Activated T-cell treated with anti-CD3 and anti-CD28 coated beads, Interleukin-2, amount 50 U/mL, for 24 hours (primary cell): ENCODE measurements at regions not wholly inside any gene's neighbourhood (a gene's known extent, or its start where the extent isn't known, plus 50 kb on each side); places are given as distances from the start of the nearest gene placed in this dataset.
"Not testable (repeated sequence)": the region's sequence is repeated elsewhere in the genome, so short reads cannot be mapped to it uniquely, and the experiment has no call there.

Experiments
- DNase-seq: peaks from one replicate; pipeline ENCODE4 v3.0.0-alpha.2; 2020
- H3K27ac Mint-ChIP-seq: 2 replicates; pipeline ENCODE4 v1.8.0; 2020; ENCODE audit warnings: mild to moderate bottlenecking, mixed read lengths
- H3K27me3 Mint-ChIP-seq: 2 replicates; pipeline ENCODE4 v1.8.0; 2020; ENCODE audit warnings: mixed read lengths
- H3K36me3 Mint-ChIP-seq: 2 replicates; pipeline ENCODE4 v1.8.0; 2020; ENCODE audit warnings: low read depth, mixed read lengths
- H3K4me1 Mint-ChIP-seq: 2 replicates; pipeline ENCODE4 v1.8.0; 2020; ENCODE audit warnings: low read depth, mixed read lengths
- H3K4me3 Mint-ChIP-seq: 2 replicates; pipeline ENCODE4 v1.8.0; 2020; ENCODE audit warnings: mild to moderate bottlenecking, moderate library complexity, mixed read lengths
- H3K9me3 Mint-ChIP-seq: 2 replicates; pipeline ENCODE4 v1.8.0; 2020; ENCODE audit warnings: mixed read lengths

DNA sequence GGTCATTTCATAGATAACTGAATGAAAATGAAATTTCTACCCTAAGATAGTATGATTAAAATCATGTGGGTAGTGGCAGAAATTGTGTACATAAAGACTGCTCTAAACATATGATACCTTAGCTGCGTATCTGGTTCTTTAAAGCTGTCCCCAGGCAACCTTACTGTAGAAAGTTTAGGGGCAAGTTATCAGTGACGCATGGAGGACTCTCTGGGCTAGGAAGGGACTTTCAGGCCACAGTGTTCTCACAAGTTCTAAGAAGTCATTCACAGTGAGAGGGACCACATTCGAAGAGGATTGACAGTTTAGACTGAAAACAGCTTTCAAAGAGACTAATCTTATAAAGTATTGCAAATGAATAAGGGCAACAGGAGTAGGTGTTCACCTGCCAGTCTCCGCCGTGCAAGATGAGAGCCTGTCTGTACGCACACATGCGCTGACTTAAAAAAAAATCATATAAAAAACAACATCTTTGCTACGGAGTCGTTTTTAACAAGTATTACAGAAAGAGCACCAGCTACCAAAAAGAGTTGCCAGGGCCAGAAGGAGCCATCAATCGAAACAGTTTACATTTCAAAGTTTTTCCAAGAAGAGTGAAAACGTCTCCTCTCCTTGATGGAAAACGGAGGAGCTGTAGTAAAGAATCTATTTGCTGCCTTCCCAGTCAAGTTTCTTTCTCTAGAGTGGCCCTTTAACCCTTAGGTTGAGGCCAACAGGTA, 146.3 kb downstream of the CETN3 start:
- H3K27ac Mint-ChIP-seq: no peak overlapping the region
- no peak overlapping the region for H3K4me3 Mint-ChIP-seq
- DNase-seq: no peak
- peaks cover 2% of the 10 kb centered on the region for H3K4me1 Mint-ChIP-seq
- no peaks in the 10 kb centered on the region for H3K9me3 Mint-ChIP-seq
- H3K27me3 Mint-ChIP-seq: peaks cover 8% of the 10 kb centered on the region
- no peaks in the 10 kb centered on the region for H3K36me3 Mint-ChIP-seq

DNA sequence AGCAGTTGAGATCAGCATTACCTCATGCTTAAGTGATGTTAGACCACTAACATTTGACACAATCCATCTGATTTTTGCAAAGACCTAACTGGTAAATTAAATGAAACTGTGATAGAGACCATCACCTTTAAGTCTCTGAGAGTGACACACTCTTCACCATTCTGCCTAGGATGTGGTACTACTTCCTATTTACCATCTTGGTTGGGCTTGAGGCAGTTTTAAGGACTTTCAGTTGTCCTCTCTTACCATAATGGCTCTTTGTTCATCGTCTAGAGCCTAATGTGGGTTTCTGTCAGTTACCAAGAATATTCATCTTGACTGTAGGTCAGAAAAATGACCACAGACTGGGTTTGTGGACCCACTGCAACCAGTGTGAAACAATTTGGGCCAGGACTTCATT, 158.1 kb downstream of the CETN3 start:
- Mint-ChIP-seq H3K27me3 (no peaks in the 10 kb centered on the region), H3K27ac (no peak overlapping the region)

DNA sequence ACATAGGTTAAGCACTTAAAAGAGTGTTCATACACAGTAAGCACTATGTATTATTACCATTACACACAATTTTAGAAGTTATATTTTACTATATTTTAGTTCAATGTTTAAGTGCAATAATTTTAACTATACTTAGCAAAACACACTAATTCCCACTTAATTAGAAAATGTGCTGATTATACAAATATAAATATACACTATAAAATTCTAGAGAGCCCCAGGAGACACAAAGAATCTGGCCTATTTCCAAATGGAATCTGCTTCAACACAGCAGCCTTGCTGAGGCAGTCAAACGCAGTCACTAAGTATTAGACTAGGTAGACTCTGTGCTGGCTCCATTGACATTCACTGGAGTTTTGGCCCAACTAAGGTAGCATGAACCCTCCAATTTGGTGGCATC, 160.9 kb downstream of the CETN3 start:
- Mint-ChIP-seq H3K36me3 (no peaks in the 10 kb centered on the region), H3K27ac (no peak overlapping the region)

More for the DNA sequence above, 158.1 kb downstream of the CETN3 start:
- Mint-ChIP-seq H3K36me3 (no peaks in the 10 kb centered on the region), H3K9me3 (no peaks in the 10 kb centered on the region), H3K4me3 (no peak overlapping the region), H3K4me1 (no peaks in the 10 kb centered on the region)
- DNase-seq: no peak

DNA sequence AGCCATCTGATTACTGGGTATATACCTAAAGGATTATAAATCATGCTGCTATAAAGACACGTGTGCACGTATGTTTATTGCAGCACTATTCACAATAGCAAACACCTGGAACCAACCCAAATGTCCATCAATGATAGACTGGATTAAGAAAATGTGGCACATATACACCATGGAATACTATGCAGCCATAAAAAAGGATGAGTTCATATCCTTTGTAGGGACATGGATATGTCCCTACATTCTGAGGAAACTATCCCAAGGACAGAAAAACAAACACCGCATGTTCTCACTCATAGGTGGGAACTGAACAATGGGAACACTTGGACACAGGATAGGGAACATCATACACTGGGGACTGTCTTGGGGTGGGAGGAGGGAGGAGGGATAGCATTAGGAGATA, 165.7 kb downstream of the CETN3 start:
- not testable (repeated sequence) for H3K27me3 Mint-ChIP-seq, DNase-seq

More for the DNA sequence above, 160.9 kb downstream of the CETN3 start:
- no peaks in the 10 kb centered on the region for H3K27me3 Mint-ChIP-seq
- H3K4me1 Mint-ChIP-seq: no peaks in the 10 kb centered on the region
- H3K9me3 Mint-ChIP-seq: no peaks in the 10 kb centered on the region
- H3K4me3 Mint-ChIP-seq: no peak overlapping the region
- no peak for DNase-seq

DNA sequence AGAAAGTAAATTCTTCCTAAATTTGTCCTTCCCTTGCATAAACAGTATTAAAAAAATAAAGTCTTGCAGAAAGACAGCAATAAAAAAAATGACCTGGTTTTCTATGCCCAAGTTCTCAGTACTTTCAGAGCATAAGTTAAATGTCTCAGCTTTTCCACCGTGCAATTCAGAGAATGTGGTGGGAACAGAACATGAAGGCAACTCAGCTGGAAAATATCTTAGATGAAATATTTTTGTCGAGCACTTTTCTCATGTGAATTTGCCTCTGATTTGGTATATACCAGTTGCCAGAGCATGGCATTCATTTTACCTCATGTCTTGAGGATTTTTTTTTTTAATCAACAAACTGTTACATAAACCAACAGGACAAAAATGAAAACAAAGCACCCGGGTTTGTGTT, 176.1 kb downstream of the CETN3 start:
- no peaks in the 10 kb centered on the region for H3K36me3 Mint-ChIP-seq
- no peak for DNase-seq
- no peaks in the 10 kb centered on the region for H3K9me3 Mint-ChIP-seq
- H3K27me3 Mint-ChIP-seq: peaks cover 5% of the 10 kb centered on the region
- no peak overlapping the region for H3K27ac Mint-ChIP-seq
- H3K4me1 Mint-ChIP-seq: no peaks in the 10 kb centered on the region
- no peak overlapping the region for H3K4me3 Mint-ChIP-seq

More for the DNA sequence above, 165.7 kb downstream of the CETN3 start:
- H3K36me3 Mint-ChIP-seq, H3K4me3 Mint-ChIP-seq, H3K27ac Mint-ChIP-seq, H3K9me3 Mint-ChIP-seq, H3K4me1 Mint-ChIP-seq: not testable (repeated sequence)

DNA sequence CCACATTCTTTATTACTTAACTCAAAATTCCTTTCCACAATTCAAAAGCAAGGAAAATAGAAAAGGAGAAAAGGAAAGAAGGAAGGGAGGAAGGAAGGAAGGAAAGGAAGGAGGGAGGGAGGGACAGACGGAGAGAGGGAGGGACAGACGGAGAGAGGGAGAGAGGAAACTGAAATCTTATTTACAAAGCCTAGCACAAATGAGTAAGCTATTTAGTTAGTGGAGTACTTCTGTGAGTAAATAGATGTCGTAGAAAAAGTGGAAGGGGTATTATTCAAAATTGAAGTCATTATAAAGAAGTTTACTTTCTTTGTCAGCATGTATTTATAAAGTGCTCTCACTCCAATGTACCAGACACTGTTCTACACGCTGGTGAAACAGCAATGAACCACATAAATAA, 177.9 kb downstream of the CETN3 start:
- DNase-seq: no peak
- H3K4me3 Mint-ChIP-seq: no peak overlapping the region
- no peaks in the 10 kb centered on the region for H3K36me3 Mint-ChIP-seq
- H3K27ac Mint-ChIP-seq: no peak overlapping the region
- H3K9me3 Mint-ChIP-seq: no peaks in the 10 kb centered on the region
- peaks cover 5% of the 10 kb centered on the region for H3K27me3 Mint-ChIP-seq
- no peaks in the 10 kb centered on the region for H3K4me1 Mint-ChIP-seq

DNA sequence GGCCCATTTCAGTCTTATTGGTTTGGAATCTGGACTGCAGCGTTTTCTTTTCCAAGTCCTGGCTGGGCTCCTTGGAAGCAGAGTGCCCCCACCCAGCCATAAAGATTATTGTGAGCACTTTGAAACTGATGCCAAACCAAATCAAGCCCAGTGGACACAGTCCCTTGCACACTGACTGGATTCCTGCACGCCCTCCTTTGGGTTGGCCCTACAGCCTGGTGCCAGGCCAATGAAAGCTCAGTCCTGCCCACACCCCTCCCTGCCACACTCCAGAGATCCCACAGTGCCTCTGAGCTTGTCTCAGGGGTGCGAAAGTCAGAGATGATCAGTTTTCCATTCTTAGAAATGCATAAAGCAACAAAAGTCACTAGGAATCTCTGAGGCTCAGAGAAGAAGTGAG, 181.9 kb downstream of the CETN3 start:
- Mint-ChIP-seq H3K9me3 (no peaks in the 10 kb centered on the region), H3K4me1 (no peaks in the 10 kb centered on the region), H3K4me3 (no peak overlapping the region), H3K27me3 (no peaks in the 10 kb centered on the region), H3K27ac (no peak overlapping the region), H3K36me3 (no peaks in the 10 kb centered on the region)
- no peak for DNase-seq

DNA sequence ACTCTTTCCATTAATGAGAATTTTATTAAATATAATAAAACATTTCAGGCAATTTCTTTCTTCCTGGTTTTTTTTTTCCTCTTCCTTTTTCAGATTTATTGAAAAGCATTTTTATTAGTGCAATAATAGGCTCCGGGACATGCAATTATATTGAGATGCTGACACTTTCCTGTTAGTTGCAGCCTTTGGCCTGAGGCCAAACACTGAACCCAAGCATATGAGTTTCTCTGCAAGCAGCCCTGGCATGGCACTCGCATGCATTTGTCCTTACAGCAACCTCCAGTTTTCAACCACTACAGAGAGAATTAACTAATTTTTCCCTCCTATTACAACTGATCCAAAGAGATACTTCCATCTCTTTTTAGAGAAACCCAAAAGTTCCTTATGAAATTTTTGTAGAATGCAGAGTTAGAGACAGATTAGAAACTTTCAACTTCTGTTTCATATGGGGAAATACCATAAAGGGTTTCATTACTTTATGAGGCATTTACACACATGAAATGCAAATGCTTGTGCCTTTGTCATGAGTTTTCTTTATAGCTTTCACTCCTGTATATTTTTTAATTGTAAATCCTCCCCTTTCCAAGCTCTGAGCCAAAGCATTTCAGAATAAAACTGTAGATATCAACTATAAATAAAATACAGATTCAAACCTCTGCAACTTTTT, 183.0 kb downstream of the CETN3 start:
- no peak overlapping the region for H3K27ac Mint-ChIP-seq
- H3K27me3 Mint-ChIP-seq: no peaks in the 10 kb centered on the region
- no peaks in the 10 kb centered on the region for H3K36me3 Mint-ChIP-seq
- no peaks in the 10 kb centered on the region for H3K4me1 Mint-ChIP-seq
- H3K4me3 Mint-ChIP-seq: no peak overlapping the region
- no peak for DNase-seq
- no peaks in the 10 kb centered on the region for H3K9me3 Mint-ChIP-seq

DNA sequence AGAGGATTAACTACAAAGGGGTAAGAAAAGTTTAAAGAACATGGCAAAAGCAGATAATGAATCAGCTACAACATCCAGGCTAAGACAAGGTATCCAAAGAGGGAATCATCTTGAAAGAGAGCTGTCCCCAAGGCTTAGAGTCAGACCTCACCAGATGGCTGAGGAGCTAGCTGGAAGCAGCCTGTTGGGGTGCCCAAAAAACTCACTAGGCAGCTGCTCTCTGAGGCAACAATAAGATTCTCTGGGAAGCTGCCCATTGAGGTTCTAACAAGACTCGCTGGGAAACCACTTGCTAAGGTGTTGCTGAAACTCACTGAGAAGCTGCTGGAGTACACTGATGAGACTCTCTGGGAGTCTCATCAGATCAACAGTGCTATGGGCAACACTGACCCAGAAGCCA, 185.2 kb downstream of the CETN3 start:
- no peaks in the 10 kb centered on the region for H3K9me3 Mint-ChIP-seq
- no peak for DNase-seq
- no peaks in the 10 kb centered on the region for H3K36me3 Mint-ChIP-seq
- H3K27me3 Mint-ChIP-seq: no peaks in the 10 kb centered on the region
- H3K4me3 Mint-ChIP-seq: no peak overlapping the region
- no peaks in the 10 kb centered on the region for H3K4me1 Mint-ChIP-seq
- H3K27ac Mint-ChIP-seq: no peak overlapping the region

DNA sequence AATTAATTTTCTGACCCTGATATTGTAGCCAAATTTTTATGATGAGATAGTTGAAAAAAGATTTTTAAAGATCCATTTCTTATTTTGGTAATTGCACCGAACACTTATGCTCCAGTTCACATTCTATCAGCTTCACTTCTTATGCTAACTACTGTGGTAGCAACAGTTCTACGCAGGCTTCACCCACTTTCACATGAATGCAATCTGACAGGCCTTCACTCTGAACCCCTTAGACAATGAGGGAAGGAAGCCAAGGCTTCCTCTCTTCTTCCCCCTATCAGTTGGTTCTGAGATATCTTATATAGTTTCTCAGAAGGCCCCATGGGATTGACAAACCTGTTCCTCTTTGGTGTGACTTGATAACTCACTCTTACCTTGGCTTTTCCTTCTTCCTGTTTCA, 185.8 kb downstream of the CETN3 start:
- Mint-ChIP-seq H3K27me3 (no peaks in the 10 kb centered on the region), H3K9me3 (no peaks in the 10 kb centered on the region), H3K27ac (no peak overlapping the region), H3K4me3 (no peak overlapping the region), H3K36me3 (no peaks in the 10 kb centered on the region), H3K4me1 (no peaks in the 10 kb centered on the region)
- DNase-seq: no peak

DNA sequence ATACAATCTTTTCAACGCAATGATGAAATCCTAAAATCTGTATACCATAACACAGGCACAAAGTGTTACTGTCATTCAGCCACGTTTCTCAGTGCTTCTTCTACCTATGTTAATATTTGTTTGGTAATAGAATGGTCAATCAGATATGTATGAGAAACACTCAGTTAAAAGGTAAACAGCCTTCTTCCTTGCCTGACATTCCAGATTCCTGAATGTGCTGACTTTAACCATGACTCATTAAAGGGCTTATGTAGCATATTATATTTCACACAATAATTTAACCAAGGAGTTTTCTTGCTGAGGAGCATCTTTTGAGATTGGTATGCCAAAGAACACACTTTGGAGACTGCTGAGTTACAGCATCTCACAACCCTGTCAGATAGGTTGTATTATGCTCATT, 187.6 kb downstream of the CETN3 start:
- Mint-ChIP-seq H3K4me3 (no peak overlapping the region), H3K36me3 (no peaks in the 10 kb centered on the region), H3K9me3 (no peaks in the 10 kb centered on the region), H3K27ac (no peak overlapping the region), H3K4me1 (no peaks in the 10 kb centered on the region), H3K27me3 (no peaks in the 10 kb centered on the region)
- no peak for DNase-seq

DNA sequence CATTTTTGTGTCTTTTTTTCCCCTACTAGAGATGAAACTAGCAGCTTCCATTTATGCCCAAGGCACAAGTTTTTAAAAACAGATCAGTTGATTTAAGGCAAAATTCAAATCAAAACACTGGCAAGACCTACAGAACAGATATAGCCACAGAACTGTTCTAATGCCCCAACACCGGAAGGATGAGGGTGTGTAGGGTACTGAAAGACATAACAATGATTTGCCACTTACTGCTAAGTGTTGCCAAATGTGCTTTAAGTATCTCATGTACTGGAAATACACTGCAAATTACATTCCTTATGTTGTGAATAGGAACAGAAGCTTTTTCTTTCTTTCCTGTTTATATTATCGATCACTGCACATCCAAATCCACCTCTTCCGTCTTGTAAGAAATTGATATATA, 189.0 kb downstream of the CETN3 start:
- DNase-seq: no peak
- Mint-ChIP-seq H3K36me3 (no peaks in the 10 kb centered on the region), H3K4me3 (no peak overlapping the region), H3K9me3 (no peaks in the 10 kb centered on the region), H3K27ac (no peak overlapping the region), H3K27me3 (no peaks in the 10 kb centered on the region), H3K4me1 (no peaks in the 10 kb centered on the region)

DNA sequence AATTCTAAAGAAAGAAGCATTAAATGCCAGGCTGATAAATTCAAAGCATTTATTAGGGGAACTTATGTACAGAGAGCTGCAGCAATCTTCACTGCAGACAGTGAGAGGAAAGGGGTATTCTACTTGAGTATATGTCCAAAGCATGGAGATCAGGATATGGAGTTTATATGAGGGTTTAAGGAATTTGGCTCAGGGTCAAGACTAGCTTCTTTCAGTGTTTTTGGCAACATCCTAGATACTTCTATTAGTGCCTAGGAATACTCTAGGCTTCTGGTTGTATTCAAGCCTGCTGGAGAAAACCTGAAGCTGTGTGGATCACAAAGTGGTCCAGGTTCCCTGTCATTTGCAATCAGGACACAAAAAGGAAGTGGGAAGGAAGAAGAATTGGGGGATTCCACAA, 194.6 kb downstream of the CETN3 start:
- no peaks in the 10 kb centered on the region for H3K36me3 Mint-ChIP-seq
- no peak for DNase-seq
- H3K4me3 Mint-ChIP-seq: no peak overlapping the region
- H3K27me3 Mint-ChIP-seq: no peaks in the 10 kb centered on the region
- H3K4me1 Mint-ChIP-seq: no peaks in the 10 kb centered on the region
- H3K27ac Mint-ChIP-seq: no peak overlapping the region
- H3K9me3 Mint-ChIP-seq: peaks cover 2% of the 10 kb centered on the region

DNA sequence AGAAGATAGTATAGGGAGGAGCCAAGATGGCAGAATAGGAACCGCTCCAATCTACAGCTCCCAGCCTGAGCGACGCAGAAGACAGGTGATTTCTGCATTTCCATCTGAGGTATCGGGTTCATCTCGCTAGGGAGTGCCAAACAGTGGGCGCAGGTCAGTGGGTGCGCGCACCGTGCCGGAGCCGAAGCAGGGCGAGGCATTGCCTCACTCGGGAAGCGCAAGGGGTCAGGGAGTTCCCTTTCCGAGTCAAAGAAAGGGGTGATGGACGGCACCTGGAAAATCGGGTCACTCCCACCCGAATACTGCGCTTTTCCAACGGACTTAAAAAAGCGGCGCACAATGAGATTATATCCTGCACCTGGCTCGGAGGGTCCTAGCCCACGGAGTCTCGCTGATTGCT, 201.2 kb downstream of the CETN3 start:
- H3K9me3 Mint-ChIP-seq, H3K4me3 Mint-ChIP-seq, H3K27me3 Mint-ChIP-seq, H3K4me1 Mint-ChIP-seq, H3K27ac Mint-ChIP-seq, H3K36me3 Mint-ChIP-seq, DNase-seq: not testable (repeated sequence)

DNA sequence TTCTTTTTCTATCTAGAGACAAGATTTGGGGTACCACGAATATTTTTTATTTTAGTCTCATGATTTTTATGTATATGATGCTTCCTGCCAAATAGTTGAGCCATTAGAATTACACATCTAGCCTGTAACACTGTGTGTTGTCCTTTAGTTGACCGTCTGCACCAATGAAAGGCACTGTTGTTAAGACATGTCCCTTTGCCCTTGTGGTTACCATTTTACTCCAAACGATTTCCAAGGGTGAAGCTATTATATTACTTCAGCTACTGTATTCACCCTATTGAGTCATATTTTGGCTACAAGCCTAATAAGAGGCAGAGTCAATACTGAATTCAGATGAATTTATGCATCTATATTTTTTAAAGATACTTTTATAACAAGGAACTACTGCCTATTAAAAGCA, 207.6 kb downstream of the CETN3 start:
- no peak overlapping the region for H3K27ac Mint-ChIP-seq

More for the DNA sequence above, 207.6 kb downstream of the CETN3 start:
- Mint-ChIP-seq H3K9me3 (no peaks in the 10 kb centered on the region), H3K27me3 (no peaks in the 10 kb centered on the region), H3K4me1 (no peaks in the 10 kb centered on the region), H3K4me3 (no peak overlapping the region), H3K36me3 (no peaks in the 10 kb centered on the region)
- no peak for DNase-seq
